ENCODE measurements at regions not wholly inside any gene's neighbourhood (a gene's known extent, or its start where the extent isn't known, plus 50 kb on each side); places are given as distances from the start of the nearest gene placed in this dataset.

GRCh38 chr21:19850157-19850556 is 1148.1 kb upstream of the NCAM2 start:
- TF ChIP-seq CTCF (IDR thresholded peaks at IDR 0.05) (no peak), POLR2A (IDR thresholded peaks at IDR 0.05) (no peak)
